Right lobe of liver (tissue), 4 donors: ENCODE measurements at regions not wholly inside any gene's neighbourhood (a gene's known extent, or its start where the extent isn't known, plus 50 kb on each side); places are given as distances from the start of the nearest gene placed in this dataset.

Experiments
- POLR2A ChIP-seq: fragments of 450-650 bp; IDR thresholded peaks from one replicate; pipeline ENCODE4 v1.6.1; 2017; ENCODE audit warnings: antibody characterized with exemption, mild to moderate bottlenecking
- TF ChIP-seq, protein P1 (sequence below), 4 donors: fragments of 200-600 bp in 3 of 4; fragments of 450-650 bp in 1 of 4; IDR thresholded peaks; one replicate each; pipeline versions ENCODE4 v1.5.1 to v1.8.0; 2016 to 2022; ENCODE audit warnings: antibody characterized with exemption in 4 of 4, mild to moderate bottlenecking in 2 of 4
- donor health status: DM: no; HTN: no; CAD: no.
- donor health status: DM: no; HTN: no; CAD: no.
- donor health status: DM: no; HTN: yes; CAD: no.

- TF ChIP-seq, protein P1, sequence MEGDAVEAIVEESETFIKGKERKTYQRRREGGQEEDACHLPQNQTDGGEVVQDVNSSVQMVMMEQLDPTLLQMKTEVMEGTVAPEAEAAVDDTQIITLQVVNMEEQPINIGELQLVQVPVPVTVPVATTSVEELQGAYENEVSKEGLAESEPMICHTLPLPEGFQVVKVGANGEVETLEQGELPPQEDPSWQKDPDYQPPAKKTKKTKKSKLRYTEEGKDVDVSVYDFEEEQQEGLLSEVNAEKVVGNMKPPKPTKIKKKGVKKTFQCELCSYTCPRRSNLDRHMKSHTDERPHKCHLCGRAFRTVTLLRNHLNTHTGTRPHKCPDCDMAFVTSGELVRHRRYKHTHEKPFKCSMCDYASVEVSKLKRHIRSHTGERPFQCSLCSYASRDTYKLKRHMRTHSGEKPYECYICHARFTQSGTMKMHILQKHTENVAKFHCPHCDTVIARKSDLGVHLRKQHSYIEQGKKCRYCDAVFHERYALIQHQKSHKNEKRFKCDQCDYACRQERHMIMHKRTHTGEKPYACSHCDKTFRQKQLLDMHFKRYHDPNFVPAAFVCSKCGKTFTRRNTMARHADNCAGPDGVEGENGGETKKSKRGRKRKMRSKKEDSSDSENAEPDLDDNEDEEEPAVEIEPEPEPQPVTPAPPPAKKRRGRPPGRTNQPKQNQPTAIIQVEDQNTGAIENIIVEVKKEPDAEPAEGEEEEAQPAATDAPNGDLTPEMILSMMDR (IDR thresholded peaks at IDR 0.05): no peak
- TF ChIP-seq POLR2A: no peak
Observed at GRCh38 chr13:34006011-34006410, 188.1 kb downstream of the RFC3 start.
